ENCODE measurements at regions not wholly inside any gene's neighbourhood (a gene's known extent, or its start where the extent isn't known, plus 50 kb on each side); places are given as distances from the start of the nearest gene placed in this dataset.

GRCh38 chr2:120851116-120851773 lies 115.6 kb downstream of the GLI2 start:
- TF ChIP-seq, protein P1, sequence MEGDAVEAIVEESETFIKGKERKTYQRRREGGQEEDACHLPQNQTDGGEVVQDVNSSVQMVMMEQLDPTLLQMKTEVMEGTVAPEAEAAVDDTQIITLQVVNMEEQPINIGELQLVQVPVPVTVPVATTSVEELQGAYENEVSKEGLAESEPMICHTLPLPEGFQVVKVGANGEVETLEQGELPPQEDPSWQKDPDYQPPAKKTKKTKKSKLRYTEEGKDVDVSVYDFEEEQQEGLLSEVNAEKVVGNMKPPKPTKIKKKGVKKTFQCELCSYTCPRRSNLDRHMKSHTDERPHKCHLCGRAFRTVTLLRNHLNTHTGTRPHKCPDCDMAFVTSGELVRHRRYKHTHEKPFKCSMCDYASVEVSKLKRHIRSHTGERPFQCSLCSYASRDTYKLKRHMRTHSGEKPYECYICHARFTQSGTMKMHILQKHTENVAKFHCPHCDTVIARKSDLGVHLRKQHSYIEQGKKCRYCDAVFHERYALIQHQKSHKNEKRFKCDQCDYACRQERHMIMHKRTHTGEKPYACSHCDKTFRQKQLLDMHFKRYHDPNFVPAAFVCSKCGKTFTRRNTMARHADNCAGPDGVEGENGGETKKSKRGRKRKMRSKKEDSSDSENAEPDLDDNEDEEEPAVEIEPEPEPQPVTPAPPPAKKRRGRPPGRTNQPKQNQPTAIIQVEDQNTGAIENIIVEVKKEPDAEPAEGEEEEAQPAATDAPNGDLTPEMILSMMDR (IDR thresholded peaks at IDR 0.05): no peak
- no peak for TF ChIP-seq POLR2A (IDR thresholded peaks at IDR 0.05)
- no peak for TF ChIP-seq EP300 (IDR thresholded peaks at IDR 0.05; ENCODE audit: low read depth)
